ENCODE measurements at regions not wholly inside any gene's neighbourhood (a gene's known extent, or its start where the extent isn't known, plus 50 kb on each side); places are given as distances from the start of the nearest gene placed in this dataset.

DNA sequence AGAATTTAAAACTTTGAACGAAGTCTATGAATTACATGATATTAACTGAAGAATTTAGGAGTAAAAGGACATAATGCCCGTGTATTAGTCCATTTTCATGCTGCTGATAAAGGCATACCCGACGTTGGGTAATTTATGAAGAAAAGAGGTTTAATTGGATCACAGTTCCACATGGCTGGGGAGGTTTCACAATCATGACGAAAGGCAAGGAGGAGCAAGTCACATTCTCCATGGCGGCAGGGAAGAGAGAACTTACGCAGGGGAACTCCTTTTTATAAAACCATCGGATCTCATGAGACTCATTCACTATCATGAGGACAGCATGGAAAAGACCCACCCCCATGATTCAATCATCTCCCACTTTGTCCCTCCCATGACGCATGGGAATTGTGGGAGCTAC, 210.6 kb downstream of the CD83 start:
- Mint-ChIP-seq H3K36me3 (ENCODE audit: low read depth) (no peaks in the 10 kb centered on the region), H3K4me1 (peaks cover 4% of the 10 kb centered on the region), H3K27me3 (ENCODE audit: insufficient read depth, low read depth, poor library complexity) (peaks cover 4% of the 10 kb centered on the region), H3K4me3 (no peak overlapping the region), H3K27ac (no peak overlapping the region), H3K9me3 (no peaks in the 10 kb centered on the region)
- DNase-seq (ENCODE audit: low spot score) (no peak), ATAC-seq (no peak)
- peaks cover 21% of the 10 kb centered on the region for H3K9me2 ChIP-seq (ENCODE audit: insufficient read depth)
- H3K79me2 ChIP-seq (replicated peaks; ENCODE audit: insufficient read depth) = no peaks in the 10 kb centered on the region
- peaks cover 2% of the 10 kb centered on the region; the same call in 1 of the 2 replicates for H3K36me3 ChIP-seq (ENCODE audit: insufficient read depth)
- no peak overlapping the region for H3K27ac ChIP-seq (ENCODE audit: low read depth)
- H3K4me2 ChIP-seq = no peak overlapping the region
- H4K20me1 ChIP-seq (replicated peaks; ENCODE audit: insufficient read depth) = no peaks in the 10 kb centered on the region
- no peaks in the 10 kb centered on the region for H3F3A ChIP-seq (replicated peaks; ENCODE audit: low read depth)
- no peak for TF ChIP-seq POLR2AphosphoS5 (IDR thresholded peaks at IDR 0.05; ENCODE audit: low read depth)
- no peak for TF ChIP-seq JUNB (IDR thresholded peaks at IDR 0.05; ENCODE audit: unreplicated experiment)
- no peak for TF ChIP-seq EZH2 (IDR thresholded peaks at IDR 0.05; ENCODE audit: low read depth, unreplicated experiment)
- TF ChIP-seq, protein P1, sequence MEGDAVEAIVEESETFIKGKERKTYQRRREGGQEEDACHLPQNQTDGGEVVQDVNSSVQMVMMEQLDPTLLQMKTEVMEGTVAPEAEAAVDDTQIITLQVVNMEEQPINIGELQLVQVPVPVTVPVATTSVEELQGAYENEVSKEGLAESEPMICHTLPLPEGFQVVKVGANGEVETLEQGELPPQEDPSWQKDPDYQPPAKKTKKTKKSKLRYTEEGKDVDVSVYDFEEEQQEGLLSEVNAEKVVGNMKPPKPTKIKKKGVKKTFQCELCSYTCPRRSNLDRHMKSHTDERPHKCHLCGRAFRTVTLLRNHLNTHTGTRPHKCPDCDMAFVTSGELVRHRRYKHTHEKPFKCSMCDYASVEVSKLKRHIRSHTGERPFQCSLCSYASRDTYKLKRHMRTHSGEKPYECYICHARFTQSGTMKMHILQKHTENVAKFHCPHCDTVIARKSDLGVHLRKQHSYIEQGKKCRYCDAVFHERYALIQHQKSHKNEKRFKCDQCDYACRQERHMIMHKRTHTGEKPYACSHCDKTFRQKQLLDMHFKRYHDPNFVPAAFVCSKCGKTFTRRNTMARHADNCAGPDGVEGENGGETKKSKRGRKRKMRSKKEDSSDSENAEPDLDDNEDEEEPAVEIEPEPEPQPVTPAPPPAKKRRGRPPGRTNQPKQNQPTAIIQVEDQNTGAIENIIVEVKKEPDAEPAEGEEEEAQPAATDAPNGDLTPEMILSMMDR (conservative IDR thresholded peaks at IDR 0.05; ENCODE audit: low read depth in 2 of 2) = no peak
- TF ChIP-seq STAT1 (IDR thresholded peaks at IDR 0.05; ENCODE audit: unreplicated experiment) = no peak
- TF ChIP-seq, protein P2, sequence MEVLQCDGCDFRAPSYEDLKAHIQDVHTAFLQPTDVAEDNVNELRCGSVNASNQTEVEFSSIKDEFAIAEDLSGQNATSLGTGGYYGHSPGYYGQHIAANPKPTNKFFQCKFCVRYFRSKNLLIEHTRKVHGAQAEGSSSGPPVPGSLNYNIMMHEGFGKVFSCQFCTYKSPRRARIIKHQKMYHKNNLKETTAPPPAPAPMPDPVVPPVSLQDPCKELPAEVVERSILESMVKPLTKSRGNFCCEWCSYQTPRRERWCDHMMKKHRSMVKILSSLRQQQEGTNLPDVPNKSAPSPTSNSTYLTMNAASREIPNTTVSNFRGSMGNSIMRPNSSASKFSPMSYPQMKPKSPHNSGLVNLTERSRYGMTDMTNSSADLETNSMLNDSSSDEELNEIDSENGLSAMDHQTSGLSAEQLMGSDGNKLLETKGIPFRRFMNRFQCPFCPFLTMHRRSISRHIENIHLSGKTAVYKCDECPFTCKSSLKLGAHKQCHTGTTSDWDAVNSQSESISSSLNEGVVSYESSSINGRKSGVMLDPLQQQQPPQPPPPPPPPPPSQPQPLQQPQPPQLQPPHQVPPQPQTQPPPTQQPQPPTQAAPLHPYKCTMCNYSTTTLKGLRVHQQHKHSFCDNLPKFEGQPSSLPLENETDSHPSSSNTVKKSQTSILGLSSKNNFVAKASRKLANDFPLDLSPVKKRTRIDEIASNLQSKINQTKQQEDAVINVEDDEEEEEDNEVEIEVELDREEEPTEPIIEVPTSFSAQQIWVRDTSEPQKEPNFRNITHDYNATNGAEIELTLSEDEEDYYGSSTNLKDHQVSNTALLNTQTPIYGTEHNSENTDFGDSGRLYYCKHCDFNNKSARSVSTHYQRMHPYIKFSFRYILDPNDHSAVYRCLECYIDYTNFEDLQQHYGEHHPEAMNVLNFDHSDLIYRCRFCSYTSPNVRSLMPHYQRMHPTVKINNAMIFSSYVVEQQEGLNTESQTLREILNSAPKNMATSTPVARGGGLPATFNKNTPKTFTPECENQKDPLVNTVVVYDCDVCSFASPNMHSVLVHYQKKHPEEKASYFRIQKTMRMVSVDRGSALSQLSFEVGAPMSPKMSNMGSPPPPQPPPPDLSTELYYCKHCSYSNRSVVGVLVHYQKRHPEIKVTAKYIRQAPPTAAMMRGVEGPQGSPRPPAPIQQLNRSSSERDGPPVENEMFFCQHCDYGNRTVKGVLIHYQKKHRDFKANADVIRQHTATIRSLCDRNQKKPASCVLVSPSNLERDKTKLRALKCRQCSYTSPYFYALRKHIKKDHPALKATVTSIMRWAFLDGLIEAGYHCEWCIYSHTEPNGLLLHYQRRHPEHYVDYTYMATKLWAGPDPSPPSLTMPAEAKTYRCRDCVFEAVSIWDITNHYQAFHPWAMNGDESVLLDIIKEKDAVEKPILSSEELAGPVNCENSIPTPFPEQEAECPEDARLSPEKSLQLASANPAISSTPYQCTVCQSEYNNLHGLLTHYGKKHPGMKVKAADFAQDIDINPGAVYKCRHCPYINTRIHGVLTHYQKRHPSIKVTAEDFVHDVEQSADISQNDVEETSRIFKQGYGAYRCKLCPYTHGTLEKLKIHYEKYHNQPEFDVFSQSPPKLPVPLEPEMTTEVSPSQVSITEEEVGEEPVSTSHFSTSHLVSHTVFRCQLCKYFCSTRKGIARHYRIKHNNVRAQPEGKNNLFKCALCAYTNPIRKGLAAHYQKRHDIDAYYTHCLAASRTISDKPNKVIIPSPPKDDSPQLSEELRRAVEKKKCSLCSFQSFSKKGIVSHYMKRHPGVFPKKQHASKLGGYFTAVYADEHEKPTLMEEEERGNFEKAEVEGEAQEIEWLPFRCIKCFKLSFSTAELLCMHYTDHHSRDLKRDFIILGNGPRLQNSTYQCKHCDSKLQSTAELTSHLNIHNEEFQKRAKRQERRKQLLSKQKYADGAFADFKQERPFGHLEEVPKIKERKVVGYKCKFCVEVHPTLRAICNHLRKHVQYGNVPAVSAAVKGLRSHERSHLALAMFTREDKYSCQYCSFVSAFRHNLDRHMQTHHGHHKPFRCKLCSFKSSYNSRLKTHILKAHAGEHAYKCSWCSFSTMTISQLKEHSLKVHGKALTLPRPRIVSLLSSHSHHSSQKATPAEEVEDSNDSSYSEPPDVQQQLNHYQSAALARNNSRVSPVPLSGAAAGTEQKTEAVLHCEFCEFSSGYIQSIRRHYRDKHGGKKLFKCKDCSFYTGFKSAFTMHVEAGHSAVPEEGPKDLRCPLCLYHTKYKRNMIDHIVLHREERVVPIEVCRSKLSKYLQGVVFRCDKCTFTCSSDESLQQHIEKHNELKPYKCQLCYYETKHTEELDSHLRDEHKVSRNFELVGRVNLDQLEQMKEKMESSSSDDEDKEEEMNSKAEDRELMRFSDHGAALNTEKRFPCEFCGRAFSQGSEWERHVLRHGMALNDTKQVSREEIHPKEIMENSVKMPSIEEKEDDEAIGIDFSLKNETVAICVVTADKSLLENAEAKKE (CRISPR knock-in tag; IDR thresholded peaks at IDR 0.05) = no peak
- TF ChIP-seq EZH2phosphoT487 (IDR thresholded peaks at IDR 0.05; ENCODE audit: unreplicated experiment) = no peak
- TF ChIP-seq, protein P3, sequence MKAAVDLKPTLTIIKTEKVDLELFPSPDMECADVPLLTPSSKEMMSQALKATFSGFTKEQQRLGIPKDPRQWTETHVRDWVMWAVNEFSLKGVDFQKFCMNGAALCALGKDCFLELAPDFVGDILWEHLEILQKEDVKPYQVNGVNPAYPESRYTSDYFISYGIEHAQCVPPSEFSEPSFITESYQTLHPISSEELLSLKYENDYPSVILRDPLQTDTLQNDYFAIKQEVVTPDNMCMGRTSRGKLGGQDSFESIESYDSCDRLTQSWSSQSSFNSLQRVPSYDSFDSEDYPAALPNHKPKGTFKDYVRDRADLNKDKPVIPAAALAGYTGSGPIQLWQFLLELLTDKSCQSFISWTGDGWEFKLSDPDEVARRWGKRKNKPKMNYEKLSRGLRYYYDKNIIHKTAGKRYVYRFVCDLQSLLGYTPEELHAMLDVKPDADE (IDR thresholded peaks at IDR 0.05) = no peak
- TF ChIP-seq ZNF331 (CRISPR knock-in tag; IDR thresholded peaks at IDR 0.05; ENCODE audit: low read depth) = no peak
- TF ChIP-seq NANOG (IDR thresholded peaks at IDR 0.05; ENCODE audit: borderline replicate concordance) = no peak
- TF ChIP-seq, protein P4, sequence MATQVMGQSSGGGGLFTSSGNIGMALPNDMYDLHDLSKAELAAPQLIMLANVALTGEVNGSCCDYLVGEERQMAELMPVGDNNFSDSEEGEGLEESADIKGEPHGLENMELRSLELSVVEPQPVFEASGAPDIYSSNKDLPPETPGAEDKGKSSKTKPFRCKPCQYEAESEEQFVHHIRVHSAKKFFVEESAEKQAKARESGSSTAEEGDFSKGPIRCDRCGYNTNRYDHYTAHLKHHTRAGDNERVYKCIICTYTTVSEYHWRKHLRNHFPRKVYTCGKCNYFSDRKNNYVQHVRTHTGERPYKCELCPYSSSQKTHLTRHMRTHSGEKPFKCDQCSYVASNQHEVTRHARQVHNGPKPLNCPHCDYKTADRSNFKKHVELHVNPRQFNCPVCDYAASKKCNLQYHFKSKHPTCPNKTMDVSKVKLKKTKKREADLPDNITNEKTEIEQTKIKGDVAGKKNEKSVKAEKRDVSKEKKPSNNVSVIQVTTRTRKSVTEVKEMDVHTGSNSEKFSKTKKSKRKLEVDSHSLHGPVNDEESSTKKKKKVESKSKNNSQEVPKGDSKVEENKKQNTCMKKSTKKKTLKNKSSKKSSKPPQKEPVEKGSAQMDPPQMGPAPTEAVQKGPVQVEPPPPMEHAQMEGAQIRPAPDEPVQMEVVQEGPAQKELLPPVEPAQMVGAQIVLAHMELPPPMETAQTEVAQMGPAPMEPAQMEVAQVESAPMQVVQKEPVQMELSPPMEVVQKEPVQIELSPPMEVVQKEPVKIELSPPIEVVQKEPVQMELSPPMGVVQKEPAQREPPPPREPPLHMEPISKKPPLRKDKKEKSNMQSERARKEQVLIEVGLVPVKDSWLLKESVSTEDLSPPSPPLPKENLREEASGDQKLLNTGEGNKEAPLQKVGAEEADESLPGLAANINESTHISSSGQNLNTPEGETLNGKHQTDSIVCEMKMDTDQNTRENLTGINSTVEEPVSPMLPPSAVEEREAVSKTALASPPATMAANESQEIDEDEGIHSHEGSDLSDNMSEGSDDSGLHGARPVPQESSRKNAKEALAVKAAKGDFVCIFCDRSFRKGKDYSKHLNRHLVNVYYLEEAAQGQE (IDR thresholded peaks at IDR 0.05; ENCODE audit: unreplicated experiment) = no peak
- H3K4me1 ChIP-seq (ENCODE audit: insufficient read depth) = 0 out of 2 replicates have a peak, but pooled peaks cover 5% of the 10 kb centered on the region
- H3K27me3 ChIP-seq (ENCODE audit: insufficient read depth) = no peaks in the 10 kb centered on the region
- H3K4me3 ChIP-seq = no peak overlapping the region
- no peak overlapping the region for H2AFZ ChIP-seq
